Neural progenitor cell (in vitro differentiated cells): ENCODE measurements at regions not wholly inside any gene's neighbourhood (a gene's known extent, or its start where the extent isn't known, plus 50 kb on each side); places are given as distances from the start of the nearest gene placed in this dataset.

ENCODE experiments used
- DNase-seq: peaks from one replicate; pipeline ENCODE4 v3.0.0-alpha.2; 2016; ENCODE audit warnings: low spot score
- H2AFZ ChIP-seq: fragments of 200-600 bp; sonication (generic); replicated peaks from 2 replicates; pipeline ENCODE4 v1.6.1; 2016; ENCODE audit warnings: antibody characterized with exemption
- H3F3A ChIP-seq: fragments of 200-600 bp; sonication (generic); 2 replicates; pipeline ENCODE4 v1.6.1; 2016; ENCODE audit warnings: antibody characterized with exemption, low read depth
- H3K27ac ChIP-seq: fragments of 200-600 bp; sonication (generic); 2 replicates; pipeline ENCODE4 v1.5.1; 2016; ENCODE audit warnings: mild to moderate bottlenecking
- H3K27me3 ChIP-seq: fragments of 200-600 bp; sonication (generic); 2 replicates; pipeline ENCODE4 v1.6.1; 2016; ENCODE audit warnings: mild to moderate bottlenecking, moderate library complexity
- H3K36me3 ChIP-seq: fragments of 200-600 bp; sonication (generic); 2 replicates; pipeline ENCODE4 v1.5.1; 2016
- H3K4me1 ChIP-seq: fragments of 200-600 bp; sonication (generic); 2 replicates; pipeline ENCODE4 v1.6.1; 2016; ENCODE audit warnings: mixed run types
- H3K4me2 ChIP-seq: fragments of 200-600 bp; sonication (generic); 2 replicates; pipeline ENCODE4 v1.6.1; 2016
- H3K4me3 ChIP-seq: fragments of 200-600 bp; sonication (generic); 2 replicates; pipeline ENCODE4 v1.5.1; 2016
- H3K79me2 ChIP-seq: fragments of 200-600 bp; sonication (generic); 2 replicates; pipeline ENCODE4 v1.6.1; 2016; ENCODE audit warnings: low read depth
- H3K9ac ChIP-seq: fragments of 200-600 bp; sonication (generic); 2 replicates; pipeline ENCODE4 v1.6.1; 2016
- H3K9me3 ChIP-seq: fragments of 200-600 bp; sonication (generic); 2 replicates; pipeline ENCODE4 v1.5.1; 2016; ENCODE audit warnings: low read depth
- H4K20me1 ChIP-seq: fragments of 200-600 bp; sonication (generic); 2 replicates; pipeline ENCODE4 v1.6.1; 2016; ENCODE audit warnings: low read depth
- H3K27ac Mint-ChIP-seq: 3 replicates; pipeline ENCODE4 v1.8.0; 2021; ENCODE audit warnings: mixed read lengths
- H3K27me3 Mint-ChIP-seq: 2 replicates; pipeline ENCODE4 v1.8.0; 2022; ENCODE audit warnings: low read depth, mild to moderate bottlenecking, inconsistent platforms, moderate library complexity, mixed read lengths; ENCODE audit not compliant: insufficient read depth
- H3K36me3 Mint-ChIP-seq: 3 replicates; pipeline ENCODE4 v1.8.0; 2021; ENCODE audit warnings: mixed read lengths
- H3K4me1 Mint-ChIP-seq: 3 replicates; pipeline ENCODE4 v1.8.0; 2021; ENCODE audit warnings: mixed read lengths
- H3K4me3 Mint-ChIP-seq: 3 replicates; pipeline ENCODE4 v1.8.0; 2021; ENCODE audit warnings: mild to moderate bottlenecking, moderate library complexity, mixed read lengths
- H3K9me3 Mint-ChIP-seq: 3 replicates; pipeline ENCODE4 v1.8.0; 2020; ENCODE audit warnings: mixed read lengths
- CTCF ChIP-seq: fragments of 200-600 bp; sonication (generic); IDR thresholded peaks from 2 replicates; pipeline ENCODE4 v1.5.1; 2017; ENCODE audit warnings: antibody characterized with exemption, mild to moderate bottlenecking
- EZH2 ChIP-seq: fragments of 200-600 bp; sonication (generic); IDR thresholded peaks from 2 replicates; pipeline ENCODE4 v1.6.1; 2017; ENCODE audit warnings: antibody characterized with exemption, mild to moderate bottlenecking, moderate library complexity
- EZH2phosphoT487 ChIP-seq: fragments of 200-600 bp; sonication (generic); IDR thresholded peaks from 2 replicates; pipeline ENCODE4 v1.6.1; 2017; ENCODE audit warnings: antibody characterized with exemption

GRCh38 chr10:62959553-62959952 lies 143.4 kb upstream of the EGR2 start:
- no peaks in the 10 kb centered on the region for H4K20me1 ChIP-seq
- Mint-ChIP-seq H3K27ac (no peak overlapping the region), H3K4me1 (peaks cover 6% of the 10 kb centered on the region), H3K9me3 (peaks cover 2% of the 10 kb centered on the region), H3K27me3 (no peaks in the 10 kb centered on the region), H3K4me3 (no peak overlapping the region), H3K36me3 (no peaks in the 10 kb centered on the region)
- H3K9me3 ChIP-seq, result no peaks in the 10 kb centered on the region
- H2AFZ ChIP-seq, result no peak overlapping the region
- no peak overlapping the region for H3K4me2 ChIP-seq
- peaks cover 10% of the 10 kb centered on the region for H3K4me1 ChIP-seq
- H3K79me2 ChIP-seq, result no peaks in the 10 kb centered on the region
- no peak for TF ChIP-seq CTCF
- TF ChIP-seq EZH2, result no peak
- TF ChIP-seq EZH2phosphoT487, result no peak
- H3K4me3 ChIP-seq, result no peak overlapping the region
- no peaks in the 10 kb centered on the region for H3K27me3 ChIP-seq
- no peaks in the 10 kb centered on the region for H3K36me3 ChIP-seq
- no peak overlapping the region for H3K27ac ChIP-seq
- peaks cover 3% of the 10 kb centered on the region for H3F3A ChIP-seq
- no peak for DNase-seq
- no peak overlapping the region for H3K9ac ChIP-seq

GRCh38 chr10:62958980-62959379 lies 142.8 kb upstream of the EGR2 start:
- Histone ChIP-seq H3K4me1 (peaks cover 10% of the 10 kb centered on the region), H3K27ac (no peak overlapping the region), H3K27me3 (no peaks in the 10 kb centered on the region), H3K9me3 (no peaks in the 10 kb centered on the region), H3F3A (peaks cover 3% of the 10 kb centered on the region), H3K4me3 (no peak overlapping the region), H3K79me2 (no peaks in the 10 kb centered on the region), H2AFZ (no peak overlapping the region), H3K9ac (no peak overlapping the region), H4K20me1 (no peaks in the 10 kb centered on the region), H3K4me2 (no peak overlapping the region), H3K36me3 (no peaks in the 10 kb centered on the region)
- Mint-ChIP-seq H3K36me3 (no peaks in the 10 kb centered on the region), H3K27ac (no peak overlapping the region), H3K9me3 (no peaks in the 10 kb centered on the region), H3K4me1 (peaks cover 6% of the 10 kb centered on the region), H3K27me3 (no peaks in the 10 kb centered on the region), H3K4me3 (no peak overlapping the region)
- no peak for TF ChIP-seq EZH2
- TF ChIP-seq EZH2phosphoT487, result no peak
- TF ChIP-seq CTCF, result no peak
- no peak for DNase-seq

GRCh38 chr10:62946278-62946677 lies 130.1 kb upstream of the EGR2 start:
- no peaks in the 10 kb centered on the region for H3K36me3 Mint-ChIP-seq
- no peak overlapping the region for H3K27ac Mint-ChIP-seq
- Histone ChIP-seq H3K9me3 (no peaks in the 10 kb centered on the region), H3K79me2 (no peaks in the 10 kb centered on the region), H3F3A (no peaks in the 10 kb centered on the region), H3K27ac (no peak overlapping the region), H2AFZ (no peak overlapping the region), H3K36me3 (no peaks in the 10 kb centered on the region), H3K4me3 (no peak overlapping the region), H3K4me2 (no peak overlapping the region), H3K4me1 (no peaks in the 10 kb centered on the region), H4K20me1 (no peaks in the 10 kb centered on the region), H3K9ac (no peak overlapping the region), H3K27me3 (no peaks in the 10 kb centered on the region)
- H3K4me1 Mint-ChIP-seq, result no peaks in the 10 kb centered on the region
- no peaks in the 10 kb centered on the region for H3K27me3 Mint-ChIP-seq
- H3K4me3 Mint-ChIP-seq, result no peak overlapping the region
- H3K9me3 Mint-ChIP-seq, result peaks cover 17% of the 10 kb centered on the region
- TF ChIP-seq CTCF (no peak), EZH2phosphoT487 (no peak), EZH2 (no peak)
- DNase-seq, result no peak

GRCh38 chr10:62939698-62940097 lies 123.5 kb upstream of the EGR2 start:
- H3K27me3 ChIP-seq, result no peaks in the 10 kb centered on the region
- no peaks in the 10 kb centered on the region for H3K4me1 ChIP-seq
- no peaks in the 10 kb centered on the region for H3K9me3 Mint-ChIP-seq
- TF ChIP-seq CTCF (no peak), EZH2 (no peak), EZH2phosphoT487 (no peak)
- H3K27ac ChIP-seq, result no peak overlapping the region
- H3F3A ChIP-seq, result no peaks in the 10 kb centered on the region
- no peak overlapping the region for H2AFZ ChIP-seq
- no peaks in the 10 kb centered on the region for H3K79me2 ChIP-seq
- H3K4me3 ChIP-seq, result no peak overlapping the region
- H3K27me3 Mint-ChIP-seq, result no peaks in the 10 kb centered on the region
- no peak for DNase-seq
- no peak overlapping the region for H3K9ac ChIP-seq
- no peaks in the 10 kb centered on the region for H3K36me3 ChIP-seq
- no peaks in the 10 kb centered on the region for H3K36me3 Mint-ChIP-seq
- no peaks in the 10 kb centered on the region for H4K20me1 ChIP-seq
- H3K4me3 Mint-ChIP-seq, result no peak overlapping the region
- no peaks in the 10 kb centered on the region for H3K9me3 ChIP-seq
- no peak overlapping the region for H3K27ac Mint-ChIP-seq
- no peaks in the 10 kb centered on the region for H3K4me1 Mint-ChIP-seq
- H3K4me2 ChIP-seq, result no peak overlapping the region
